ENCODE measurements at regions not wholly inside any gene's neighbourhood (a gene's known extent, or its start where the extent isn't known, plus 50 kb on each side); places are given as distances from the start of the nearest gene placed in this dataset.

GRCh38 chr18:60202708-60203107, 169.9 kb downstream of the MC4R start:
- Histone ChIP-seq H3K27me3 (replicated peaks in 2 of 5; ENCODE audit: control insufficient read depth in 4 of 5, insufficient read depth in 5 of 5, low read length in 4 of 5) (no peaks in the 10 kb centered on the region), H3K9me3 (ENCODE audit: control extremely low read depth in 1 of 5, control insufficient read depth in 4 of 5, insufficient read depth in 2 of 5, low read depth in 1 of 5, low read length in 4 of 5) (no peaks in the 10 kb centered on the region), H3K4me1 (ENCODE audit: control extremely low read depth in 1 of 4, control insufficient read depth in 4 of 4, insufficient read depth in 4 of 4, low read length in 3 of 4) (peaks cover 0 to 10% (median 0%) of the 10 kb centered on the region in 4 experiments), H3K36me3 (ENCODE audit: control insufficient read depth in 4 of 4, insufficient read depth in 4 of 4, low read length in 3 of 4) (no peaks in the 10 kb centered on the region), H3K4me3 (ENCODE audit: control insufficient read depth in 1 of 7, extremely low read depth in 1 of 7, insufficient read depth in 4 of 7, low read depth in 2 of 7, low read length in 6 of 7) (no peak overlapping the region), H3K27ac (ENCODE audit: insufficient read depth in 1 of 2, low read depth in 1 of 2, low read length in 2 of 2, poor library complexity in 1 of 2, severe bottlenecking in 2 of 2) (no peak overlapping the region)
- ChIA-PET POLR2A (no interaction called here), CTCF (no interaction called here)
- WGBS (ENCODE audit: insufficient coverage): 38% methylated on average over 1 of the region's 1 CpG
- peak in 1 of 3 donors; percentile 39 for DNase-seq

GRCh38 chr18:60200558-60200957, 172.0 kb downstream of the MC4R start:
- POLR2A ChIA-PET: no interaction called here

GRCh38 chr18:60199505-60199904, 173.1 kb downstream of the MC4R start:
- H3K9me3 ChIP-seq (ENCODE audit: control extremely low read depth in 1 of 5, control insufficient read depth in 4 of 5, insufficient read depth in 2 of 5, low read depth in 1 of 5, low read length in 4 of 5): no peaks in the 10 kb centered on the region
- no peak overlapping the region for H3K4me3 ChIP-seq (ENCODE audit: control insufficient read depth in 1 of 7, extremely low read depth in 1 of 7, insufficient read depth in 4 of 7, low read depth in 2 of 7, low read length in 6 of 7)
- H3K36me3 ChIP-seq (ENCODE audit: control insufficient read depth in 4 of 4, insufficient read depth in 4 of 4, low read length in 3 of 4): no peaks in the 10 kb centered on the region
- no peak for DNase-seq
- WGBS (ENCODE audit: insufficient coverage): no CpG with 5 or more reads among the region's 1 CpG
- peaks cover 0 to 12% (median 0%) of the 10 kb centered on the region in 4 experiments for H3K4me1 ChIP-seq (ENCODE audit: control extremely low read depth in 1 of 4, control insufficient read depth in 4 of 4, insufficient read depth in 4 of 4, low read length in 3 of 4)
- ChIA-PET CTCF (no interaction called here), POLR2A (no interaction called here)
- no peak overlapping the region for H3K27ac ChIP-seq (ENCODE audit: insufficient read depth in 1 of 2, low read depth in 1 of 2, low read length in 2 of 2, poor library complexity in 1 of 2, severe bottlenecking in 2 of 2)
- H3K27me3 ChIP-seq (replicated peaks in 2 of 5; ENCODE audit: control insufficient read depth in 4 of 5, insufficient read depth in 5 of 5, low read length in 4 of 5): no peaks in the 10 kb centered on the region

More at GRCh38 chr18:60200558-60200957, 172.0 kb downstream of the MC4R start:
- no peak overlapping the region for H3K4me3 ChIP-seq (ENCODE audit: control insufficient read depth in 1 of 7, extremely low read depth in 1 of 7, insufficient read depth in 4 of 7, low read depth in 2 of 7, low read length in 6 of 7)
- CTCF ChIA-PET: no interaction called here
- H3K27ac ChIP-seq (ENCODE audit: insufficient read depth in 1 of 2, low read depth in 1 of 2, low read length in 2 of 2, poor library complexity in 1 of 2, severe bottlenecking in 2 of 2): no peak overlapping the region
- H3K4me1 ChIP-seq (ENCODE audit: control extremely low read depth in 1 of 4, control insufficient read depth in 4 of 4, insufficient read depth in 4 of 4, low read length in 3 of 4): peaks cover 0 to 12% (median 0%) of the 10 kb centered on the region in 4 experiments
- DNase-seq: no peak
- no peaks in the 10 kb centered on the region for H3K27me3 ChIP-seq (replicated peaks in 2 of 5; ENCODE audit: control insufficient read depth in 4 of 5, insufficient read depth in 5 of 5, low read length in 4 of 5)
- H3K9me3 ChIP-seq (ENCODE audit: control extremely low read depth in 1 of 5, control insufficient read depth in 4 of 5, insufficient read depth in 2 of 5, low read depth in 1 of 5, low read length in 4 of 5): no peaks in the 10 kb centered on the region
- WGBS (ENCODE audit: insufficient coverage): no CpG with 5 or more reads among the region's 2 CpGs
- H3K36me3 ChIP-seq (ENCODE audit: control insufficient read depth in 4 of 4, insufficient read depth in 4 of 4, low read length in 3 of 4): no peaks in the 10 kb centered on the region

- peaks cover 0 to 12% (median 0%) of the 10 kb centered on the region in 4 experiments for H3K4me1 ChIP-seq (ENCODE audit: control extremely low read depth in 1 of 4, control insufficient read depth in 4 of 4, insufficient read depth in 4 of 4, low read length in 3 of 4)
- no peaks in the 10 kb centered on the region for H3K9me3 ChIP-seq (ENCODE audit: control extremely low read depth in 1 of 5, control insufficient read depth in 4 of 5, insufficient read depth in 2 of 5, low read depth in 1 of 5, low read length in 4 of 5)
- peak; percentile 4 to 61 (median 24) for DNase-seq
- no peaks in the 10 kb centered on the region for H3K36me3 ChIP-seq (ENCODE audit: control insufficient read depth in 4 of 4, insufficient read depth in 4 of 4, low read length in 3 of 4)
- H3K27me3 ChIP-seq (replicated peaks in 2 of 5; ENCODE audit: control insufficient read depth in 4 of 5, insufficient read depth in 5 of 5, low read length in 4 of 5): no peaks in the 10 kb centered on the region
- H3K4me3 ChIP-seq (ENCODE audit: control insufficient read depth in 1 of 7, extremely low read depth in 1 of 7, insufficient read depth in 4 of 7, low read depth in 2 of 7, low read length in 6 of 7): no peak overlapping the region
- no CpG with 5 or more reads among the region's 3 CpGs for WGBS (ENCODE audit: insufficient coverage)
- no peak overlapping the region for H3K27ac ChIP-seq (ENCODE audit: insufficient read depth in 1 of 2, low read depth in 1 of 2, low read length in 2 of 2, poor library complexity in 1 of 2, severe bottlenecking in 2 of 2)
- CTCF ChIA-PET: no interaction called here
- POLR2A ChIA-PET: no interaction called here
Measured at GRCh38 chr18:60197671-60198462, 174.7 kb downstream of the MC4R start.

GRCh38 chr18:60196836-60197606, 175.6 kb downstream of the MC4R start:
- 83% methylated on average over 1 of the region's 6 CpGs for WGBS (ENCODE audit: insufficient coverage)
- Histone ChIP-seq H3K27me3 (replicated peaks in 2 of 5; ENCODE audit: control insufficient read depth in 4 of 5, insufficient read depth in 5 of 5, low read length in 4 of 5) (no peaks in the 10 kb centered on the region), H3K36me3 (ENCODE audit: control insufficient read depth in 4 of 4, insufficient read depth in 4 of 4, low read length in 3 of 4) (no peaks in the 10 kb centered on the region), H3K4me1 (ENCODE audit: control extremely low read depth in 1 of 4, control insufficient read depth in 4 of 4, insufficient read depth in 4 of 4, low read length in 3 of 4) (peaks cover 0 to 12% (median 0%) of the 10 kb centered on the region in 4 experiments), H3K27ac (ENCODE audit: insufficient read depth in 1 of 2, low read depth in 1 of 2, low read length in 2 of 2, poor library complexity in 1 of 2, severe bottlenecking in 2 of 2) (no peak overlapping the region), H3K9me3 (ENCODE audit: control extremely low read depth in 1 of 5, control insufficient read depth in 4 of 5, insufficient read depth in 2 of 5, low read depth in 1 of 5, low read length in 4 of 5) (no peaks in the 10 kb centered on the region), H3K4me3 (ENCODE audit: control insufficient read depth in 1 of 7, extremely low read depth in 1 of 7, insufficient read depth in 4 of 7, low read depth in 2 of 7, low read length in 6 of 7) (no peak overlapping the region)
- CTCF ChIA-PET: no interaction called here
- no peak for DNase-seq
- POLR2A ChIA-PET: no interaction called here

GRCh38 chr18:60193780-60194179, 178.8 kb downstream of the MC4R start:
- Histone ChIP-seq H3K4me3 (ENCODE audit: control insufficient read depth in 1 of 7, extremely low read depth in 1 of 7, insufficient read depth in 4 of 7, low read depth in 2 of 7, low read length in 6 of 7) (no peak overlapping the region), H3K36me3 (ENCODE audit: control insufficient read depth in 4 of 4, insufficient read depth in 4 of 4, low read length in 3 of 4) (no peaks in the 10 kb centered on the region), H3K9me3 (ENCODE audit: control extremely low read depth in 1 of 5, control insufficient read depth in 4 of 5, insufficient read depth in 2 of 5, low read depth in 1 of 5, low read length in 4 of 5) (no peaks in the 10 kb centered on the region), H3K4me1 (ENCODE audit: control extremely low read depth in 1 of 4, control insufficient read depth in 4 of 4, insufficient read depth in 4 of 4, low read length in 3 of 4) (peaks cover 0 to 12% (median 0%) of the 10 kb centered on the region in 4 experiments), H3K27me3 (replicated peaks in 2 of 5; ENCODE audit: control insufficient read depth in 4 of 5, insufficient read depth in 5 of 5, low read length in 4 of 5) (no peaks in the 10 kb centered on the region), H3K27ac (ENCODE audit: insufficient read depth in 1 of 2, low read depth in 1 of 2, low read length in 2 of 2, poor library complexity in 1 of 2, severe bottlenecking in 2 of 2) (no peak overlapping the region)
- ChIA-PET POLR2A (no interaction called here), CTCF (no interaction called here)
- 100% methylated on average over 1 of the region's 1 CpG for WGBS (ENCODE audit: insufficient coverage)
- no peak for DNase-seq

- Histone ChIP-seq H3K4me3 (ENCODE audit: control insufficient read depth in 1 of 7, extremely low read depth in 1 of 7, insufficient read depth in 4 of 7, low read depth in 2 of 7, low read length in 6 of 7) (no peak overlapping the region), H3K4me1 (ENCODE audit: control extremely low read depth in 1 of 4, control insufficient read depth in 4 of 4, insufficient read depth in 4 of 4, low read length in 3 of 4) (no peaks in the 10 kb centered on the region), H3K9me3 (ENCODE audit: control extremely low read depth in 1 of 5, control insufficient read depth in 4 of 5, insufficient read depth in 2 of 5, low read depth in 1 of 5, low read length in 4 of 5) (no peaks in the 10 kb centered on the region), H3K27ac (ENCODE audit: insufficient read depth in 1 of 2, low read depth in 1 of 2, low read length in 2 of 2, poor library complexity in 1 of 2, severe bottlenecking in 2 of 2) (no peak overlapping the region), H3K27me3 (replicated peaks in 2 of 5; ENCODE audit: control insufficient read depth in 4 of 5, insufficient read depth in 5 of 5, low read length in 4 of 5) (no peaks in the 10 kb centered on the region), H3K36me3 (ENCODE audit: control insufficient read depth in 4 of 4, insufficient read depth in 4 of 4, low read length in 3 of 4) (no peaks in the 10 kb centered on the region)
- DNase-seq: no peak
- POLR2A ChIA-PET: no interaction called here
- CTCF ChIA-PET: interaction anchor here (1.7 kb wide), 1 partner anchor 20 kb away, joined by 3 read pairs; no protein-coding TSS in a partner anchor
- WGBS (ENCODE audit: insufficient coverage): 94% methylated on average over 3 of the region's 3 CpGs
Measured at GRCh38 chr18:60191926-60192325, 180.6 kb downstream of the MC4R start.
